Fibroblast of pulmonary artery (primary cell): ENCODE measurements at regions not wholly inside any gene's neighbourhood (a gene's known extent, or its start where the extent isn't known, plus 50 kb on each side); places are given as distances from the start of the nearest gene placed in this dataset.

Source experiments
- DNase-seq: peaks from one replicate; pipeline ENCODE4 v3.0.0-alpha.2; 2010; ENCODE audit warnings: low read depth
- H3K4me3 ChIP-seq: replicated peaks from 2 replicates; pipeline ENCODE4 v1.5.1; 2011; ENCODE audit warnings: low read depth, mild to moderate bottlenecking, control low read depth, low read length, moderate library complexity
- TF ChIP-seq, protein P1 (sequence below): IDR thresholded peaks from 2 replicates; pipeline ENCODE4 v1.5.1; 2011; ENCODE audit warnings: mild to moderate bottlenecking, control low read depth, low read length, inconsistent platforms; ENCODE audit errors: missing control alignments

DNA sequence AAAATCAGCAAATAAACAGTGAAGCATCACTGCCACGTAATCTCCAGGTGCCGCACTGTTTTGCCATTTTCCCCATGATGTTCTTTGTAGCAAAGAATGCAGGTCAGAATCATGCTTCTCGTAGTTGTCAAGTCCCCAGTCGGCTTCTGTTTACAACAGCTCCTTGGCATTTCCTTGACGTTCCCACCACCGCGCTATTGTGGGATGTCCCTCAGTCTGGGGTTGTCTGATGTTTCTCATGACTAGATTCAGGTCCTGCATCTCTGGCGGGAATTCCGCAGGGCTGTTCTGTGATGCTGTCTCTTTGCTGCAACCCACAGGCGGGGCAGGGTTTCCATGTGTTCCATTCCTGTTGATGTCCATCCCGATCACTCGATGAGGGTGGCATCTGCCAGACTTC, 117.9 kb upstream of the SMAD3 start:
- H3K4me3 ChIP-seq: no peak overlapping the region
- no peak for DNase-seq
- TF ChIP-seq, protein P1, sequence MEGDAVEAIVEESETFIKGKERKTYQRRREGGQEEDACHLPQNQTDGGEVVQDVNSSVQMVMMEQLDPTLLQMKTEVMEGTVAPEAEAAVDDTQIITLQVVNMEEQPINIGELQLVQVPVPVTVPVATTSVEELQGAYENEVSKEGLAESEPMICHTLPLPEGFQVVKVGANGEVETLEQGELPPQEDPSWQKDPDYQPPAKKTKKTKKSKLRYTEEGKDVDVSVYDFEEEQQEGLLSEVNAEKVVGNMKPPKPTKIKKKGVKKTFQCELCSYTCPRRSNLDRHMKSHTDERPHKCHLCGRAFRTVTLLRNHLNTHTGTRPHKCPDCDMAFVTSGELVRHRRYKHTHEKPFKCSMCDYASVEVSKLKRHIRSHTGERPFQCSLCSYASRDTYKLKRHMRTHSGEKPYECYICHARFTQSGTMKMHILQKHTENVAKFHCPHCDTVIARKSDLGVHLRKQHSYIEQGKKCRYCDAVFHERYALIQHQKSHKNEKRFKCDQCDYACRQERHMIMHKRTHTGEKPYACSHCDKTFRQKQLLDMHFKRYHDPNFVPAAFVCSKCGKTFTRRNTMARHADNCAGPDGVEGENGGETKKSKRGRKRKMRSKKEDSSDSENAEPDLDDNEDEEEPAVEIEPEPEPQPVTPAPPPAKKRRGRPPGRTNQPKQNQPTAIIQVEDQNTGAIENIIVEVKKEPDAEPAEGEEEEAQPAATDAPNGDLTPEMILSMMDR: no peak

DNA sequence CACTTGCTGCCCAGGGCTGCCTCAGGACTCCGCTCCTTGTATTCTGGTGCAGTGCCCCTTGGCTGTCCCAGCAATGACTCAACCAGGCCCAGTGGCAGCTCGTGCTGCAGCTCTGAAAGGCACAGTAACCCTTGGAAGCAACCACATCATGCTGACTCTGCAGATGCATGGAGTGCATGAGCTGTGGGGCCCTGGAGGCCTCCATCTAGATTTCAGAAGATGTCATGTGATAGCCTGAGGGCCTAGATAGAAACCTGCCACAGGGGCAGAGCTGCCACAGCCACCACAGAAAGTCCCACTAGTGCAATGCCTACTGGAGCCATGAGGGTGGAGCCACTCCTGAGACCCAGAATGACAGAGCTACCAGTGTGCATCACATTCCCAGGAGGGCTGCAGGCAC, 117.1 kb upstream of the SMAD3 start:
- TF ChIP-seq, protein P1: no peak
- no peak overlapping the region for H3K4me3 ChIP-seq
- DNase-seq: no peak

DNA sequence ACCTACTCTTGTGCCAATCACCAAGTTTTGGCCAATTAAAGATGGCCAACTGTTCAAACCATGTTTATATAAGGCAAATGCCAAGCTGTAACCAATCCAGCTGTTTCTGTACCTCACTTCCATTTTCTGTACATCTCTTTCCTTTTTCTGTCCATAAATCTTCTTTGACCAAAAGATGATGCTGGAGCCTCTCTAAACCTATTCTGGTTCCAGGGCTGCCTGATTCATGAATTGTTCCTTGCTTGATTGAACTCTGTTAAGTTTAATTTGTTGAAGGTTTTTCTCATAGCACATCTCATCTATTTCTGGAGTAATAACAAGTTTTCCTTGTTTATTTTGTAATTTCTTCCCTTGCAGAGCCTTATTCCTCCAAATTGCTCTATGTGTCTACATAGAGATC, 115.3 kb upstream of the SMAD3 start:
- no peak overlapping the region for H3K4me3 ChIP-seq
- DNase-seq: no peak
- TF ChIP-seq, protein P1: no peak

DNA sequence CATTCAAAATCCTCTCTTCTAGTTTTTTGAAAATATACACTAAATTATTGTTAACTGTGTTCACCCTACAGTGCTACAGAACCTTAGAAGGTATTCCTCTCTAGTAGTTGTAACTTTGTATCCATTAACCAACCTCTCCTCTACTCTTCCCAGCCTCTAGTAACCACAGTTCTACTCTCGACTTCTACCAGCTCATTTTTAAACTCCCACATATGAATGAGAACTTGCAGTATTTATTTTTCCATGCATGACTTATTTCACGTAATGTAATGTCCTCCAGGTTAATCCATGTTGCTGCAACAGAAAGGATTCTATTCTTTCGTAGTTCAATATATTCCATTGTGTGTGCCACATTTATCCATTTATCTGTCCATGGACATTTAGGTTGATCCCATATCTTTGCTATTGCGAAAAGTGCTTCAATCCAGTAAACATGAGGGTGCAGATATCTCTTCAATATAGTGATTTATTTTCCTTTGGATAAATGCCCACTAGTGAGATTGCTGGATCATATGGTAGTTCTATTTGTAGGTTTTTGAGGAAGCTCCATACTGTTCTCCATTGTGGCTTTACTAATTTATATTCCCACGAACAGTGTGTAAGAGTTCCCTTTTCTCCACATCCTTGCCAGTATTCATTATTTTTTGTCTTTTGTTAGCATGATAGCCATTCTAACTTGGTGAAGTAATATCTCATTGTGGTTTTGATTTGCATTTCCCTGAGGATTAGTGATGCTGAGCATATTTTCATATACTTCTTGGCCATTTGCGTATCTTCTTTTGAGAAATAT, 113.7 kb upstream of the SMAD3 start:
- TF ChIP-seq, protein P1: no peak
- DNase-seq: no peak
- no peak overlapping the region for H3K4me3 ChIP-seq

DNA sequence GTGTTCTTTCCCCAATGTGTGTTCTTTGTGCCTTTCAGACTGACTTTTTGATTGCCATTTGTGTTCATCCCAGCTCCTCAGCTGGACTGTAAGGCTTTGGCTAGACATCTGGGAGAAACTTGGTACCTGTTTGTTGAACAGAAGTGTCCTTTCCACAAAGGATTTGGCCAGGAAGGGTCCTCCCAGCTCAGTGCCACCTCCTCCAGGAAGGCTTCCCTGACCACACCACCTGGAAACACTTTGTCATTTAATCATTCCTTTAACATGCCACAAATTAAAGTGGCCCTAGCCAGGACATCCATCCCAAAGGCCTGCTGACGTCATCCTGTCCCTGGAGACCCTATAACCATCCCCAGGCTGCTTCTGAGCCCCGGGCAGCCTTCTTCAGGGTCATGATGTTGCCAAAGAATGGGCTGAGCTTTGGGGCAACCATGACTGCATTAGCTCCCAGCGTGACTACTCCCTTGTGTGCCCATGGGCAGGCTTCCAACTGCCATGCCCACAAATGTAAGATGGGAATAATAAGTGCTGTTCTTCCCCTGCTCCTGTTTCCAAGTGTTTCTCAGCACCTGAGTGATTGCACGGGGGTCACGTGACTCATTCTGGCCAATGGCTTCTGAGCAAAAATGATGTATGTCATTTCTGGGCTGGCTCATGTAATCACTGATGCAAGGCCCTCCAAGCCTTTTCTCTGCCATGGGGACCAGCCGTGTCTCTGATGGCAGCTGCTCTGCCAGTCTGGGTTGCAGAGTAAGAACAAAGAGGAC, 112.5 kb upstream of the SMAD3 start:
- no peak overlapping the region for H3K4me3 ChIP-seq
- DNase-seq: no peak
- TF ChIP-seq, protein P1: no peak

DNA sequence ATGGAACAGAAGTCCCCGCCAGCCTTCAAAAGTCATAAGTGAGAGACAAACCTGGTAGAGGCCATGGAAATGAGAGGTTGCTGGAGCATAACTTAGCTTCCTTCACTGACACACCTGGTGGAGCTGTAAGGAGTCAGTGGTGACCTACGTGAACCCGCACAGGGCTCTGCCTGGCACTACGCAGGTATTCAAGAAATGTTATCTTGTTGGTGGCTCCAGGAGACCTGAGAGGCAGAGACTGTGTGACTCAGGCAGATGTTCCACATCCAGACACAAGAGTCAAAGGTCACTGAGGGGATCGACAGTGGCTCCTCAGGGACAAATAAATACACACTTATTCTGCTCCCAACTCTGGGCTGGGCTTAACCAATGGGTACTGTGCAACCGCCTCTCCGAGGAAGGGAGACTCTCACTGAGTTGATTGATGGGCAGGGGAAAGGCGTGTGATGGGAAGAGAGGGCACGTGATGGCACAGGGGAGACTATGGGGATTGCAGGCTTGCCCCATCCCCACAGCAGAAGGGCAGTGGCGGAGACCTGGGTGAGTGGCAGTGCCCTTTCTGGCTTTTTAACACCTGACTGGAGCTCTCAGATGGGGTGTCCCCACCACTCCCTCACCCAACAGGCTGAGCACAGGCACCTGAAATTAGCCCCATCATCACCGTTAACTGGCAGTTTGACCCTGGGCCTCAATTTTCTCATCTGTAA, 111.7 kb upstream of the SMAD3 start:
- TF ChIP-seq, protein P1: no peak
- H3K4me3 ChIP-seq: no peak overlapping the region
- DNase-seq: no peak
